Breast epithelium (tissue), 3 donors: ENCODE measurements at regions not wholly inside any gene's neighbourhood (a gene's known extent, or its start where the extent isn't known, plus 50 kb on each side); places are given as distances from the start of the nearest gene placed in this dataset.

Experiments used
- CTCF ChIP-seq, 3 donors: fragments of 450-650 bp; IDR thresholded peaks; one replicate each; pipeline ENCODE4 v1.5.1; 2016 to 2017; ENCODE audit warnings: antibody characterized with exemption in 3 of 3, mild to moderate bottlenecking in 3 of 3, moderate library complexity in 3 of 3
- POLR2A ChIP-seq: fragments of 450-650 bp; IDR thresholded peaks from one replicate; pipeline ENCODE4 v1.6.1; 2016; ENCODE audit warnings: antibody characterized with exemption, mild to moderate bottlenecking, moderate library complexity
- POLR2AphosphoS5 ChIP-seq, 3 donors: sonication (generic); formaldehyde crosslinking; IDR thresholded peaks; one replicate each; pipeline ENCODE4 v1.6.1; 2017; ENCODE audit warnings: antibody characterized with exemption in 3 of 3

GRCh38 chr16:61210076-61210475, 826.2 kb downstream of the CDH8 start:
- TF ChIP-seq POLR2A (no peak), CTCF (IDR thresholded peaks at IDR 0.05) (no peak), POLR2AphosphoS5 (IDR thresholded peaks at IDR 0.05) (no peak)
